Neural cell (in vitro differentiated cells): ENCODE measurements at regions not wholly inside any gene's neighbourhood (a gene's known extent, or its start where the extent isn't known, plus 50 kb on each side); places are given as distances from the start of the nearest gene placed in this dataset.

Experiments used
- SMC3 ChIP-seq: fragments of 450-650 bp; conservative IDR thresholded peaks from 2 replicates; pipeline ENCODE4 v1.6.1; 2014; ENCODE audit warnings: antibody characterized with exemption, mild to moderate bottlenecking, moderate library complexity; ENCODE audit not compliant: poor library complexity
- TF ChIP-seq, protein P1 (sequence below): fragments of 450-650 bp; IDR thresholded peaks from 2 replicates; pipeline ENCODE4 v1.5.1; 2014; ENCODE audit warnings: antibody characterized with exemption, mild to moderate bottlenecking, moderate library complexity; ENCODE audit not compliant: poor library complexity, severe bottlenecking

DNA sequence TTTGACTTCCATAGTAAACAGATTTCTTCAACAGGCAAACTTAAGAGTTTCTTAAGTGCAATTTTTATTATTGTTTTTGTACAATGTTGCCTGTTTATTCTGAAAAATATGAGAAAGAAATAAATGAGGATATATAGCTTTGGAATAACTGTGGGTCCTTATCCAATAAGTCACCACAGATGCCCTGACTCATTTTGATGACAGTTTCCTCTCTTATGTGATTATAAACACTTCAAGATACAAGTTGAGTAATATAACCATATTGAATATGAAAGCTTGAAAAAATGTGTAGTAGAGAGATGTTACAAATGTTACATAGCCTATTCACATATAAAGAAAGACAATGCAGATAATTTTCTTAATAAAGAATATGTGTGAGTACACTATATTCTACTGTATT is 931.6 kb downstream of the RAPGEF2 start:
- TF ChIP-seq, protein P1, sequence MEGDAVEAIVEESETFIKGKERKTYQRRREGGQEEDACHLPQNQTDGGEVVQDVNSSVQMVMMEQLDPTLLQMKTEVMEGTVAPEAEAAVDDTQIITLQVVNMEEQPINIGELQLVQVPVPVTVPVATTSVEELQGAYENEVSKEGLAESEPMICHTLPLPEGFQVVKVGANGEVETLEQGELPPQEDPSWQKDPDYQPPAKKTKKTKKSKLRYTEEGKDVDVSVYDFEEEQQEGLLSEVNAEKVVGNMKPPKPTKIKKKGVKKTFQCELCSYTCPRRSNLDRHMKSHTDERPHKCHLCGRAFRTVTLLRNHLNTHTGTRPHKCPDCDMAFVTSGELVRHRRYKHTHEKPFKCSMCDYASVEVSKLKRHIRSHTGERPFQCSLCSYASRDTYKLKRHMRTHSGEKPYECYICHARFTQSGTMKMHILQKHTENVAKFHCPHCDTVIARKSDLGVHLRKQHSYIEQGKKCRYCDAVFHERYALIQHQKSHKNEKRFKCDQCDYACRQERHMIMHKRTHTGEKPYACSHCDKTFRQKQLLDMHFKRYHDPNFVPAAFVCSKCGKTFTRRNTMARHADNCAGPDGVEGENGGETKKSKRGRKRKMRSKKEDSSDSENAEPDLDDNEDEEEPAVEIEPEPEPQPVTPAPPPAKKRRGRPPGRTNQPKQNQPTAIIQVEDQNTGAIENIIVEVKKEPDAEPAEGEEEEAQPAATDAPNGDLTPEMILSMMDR = no peak
- no peak for TF ChIP-seq SMC3
